Activated gamma-delta T cell treated with Interleukin-2 at 50 U/mL for 16 hours (primary cell): ENCODE measurements at regions not wholly inside any gene's neighbourhood (a gene's known extent, or its start where the extent isn't known, plus 50 kb on each side); places are given as distances from the start of the nearest gene placed in this dataset.
A peak's percentile ranks its signal among the peaks of the same experiment; 100 is the strongest.
"Not testable (repeated sequence)": the region's sequence is repeated elsewhere in the genome, so short reads cannot be mapped to it uniquely, and the experiment has no call there.

Experiments
- DNase-seq: peaks from one replicate; pipeline ENCODE4 v3.0.0-alpha.2; 2020

- no peak for DNase-seq
These were observed 147.4 kb upstream of the ZC3H12C start for GRCh38 chr11:109945626-109946321.

- DNase-seq = peak; percentile 20
These were observed 146.8 kb upstream of the ZC3H12C start for GRCh38 chr11:109946322-109946846.

GRCh38 chr11:109954534-109954933, 138.7 kb upstream of the ZC3H12C start:
- no peak for DNase-seq

- no peak for DNase-seq
These were observed 136.9 kb upstream of the ZC3H12C start for GRCh38 chr11:109956124-109956793.

GRCh38 chr11:109957000-109957399, 136.2 kb upstream of the ZC3H12C start:
- DNase-seq = no peak

- DNase-seq = no peak
These were observed 135.6 kb upstream of the ZC3H12C start for GRCh38 chr11:109957601-109958000.

GRCh38 chr11:109958131-109958820, 134.9 kb upstream of the ZC3H12C start:
- no peak for DNase-seq

GRCh38 chr11:109958821-109959166, 134.4 kb upstream of the ZC3H12C start:
- DNase-seq = no peak

GRCh38 chr11:109960831-109961230, 132.4 kb upstream of the ZC3H12C start:
- DNase-seq = no peak

GRCh38 chr11:109961261-109961660, 131.9 kb upstream of the ZC3H12C start:
- no peak for DNase-seq

GRCh38 chr11:109963101-109963500, 130.1 kb upstream of the ZC3H12C start:
- DNase-seq = no peak

- no peak for DNase-seq
These were observed 128.7 kb upstream of the ZC3H12C start for GRCh38 chr11:109964487-109964886.

- not testable (repeated sequence) for DNase-seq
These were observed 127.7 kb upstream of the ZC3H12C start for GRCh38 chr11:109965445-109965844.

- DNase-seq = not testable (repeated sequence)
These were observed 127.3 kb upstream of the ZC3H12C start for GRCh38 chr11:109965926-109966325.

GRCh38 chr11:109967136-109967535, 126.1 kb upstream of the ZC3H12C start:
- not testable (repeated sequence) for DNase-seq

- no peak for DNase-seq
These were observed 124.9 kb upstream of the ZC3H12C start for GRCh38 chr11:109968299-109968698.

- no peak for DNase-seq
These were observed 124.4 kb upstream of the ZC3H12C start for GRCh38 chr11:109968781-109969180.

- no peak for DNase-seq
These were observed 122.5 kb upstream of the ZC3H12C start for GRCh38 chr11:109970516-109971183.

- DNase-seq = no peak
These were observed 122.0 kb upstream of the ZC3H12C start for GRCh38 chr11:109971184-109971523.

- no peak for DNase-seq
These were observed 120.9 kb upstream of the ZC3H12C start for GRCh38 chr11:109972181-109972715.

- no peak for DNase-seq
These were observed 120.3 kb upstream of the ZC3H12C start for GRCh38 chr11:109972939-109973338.

GRCh38 chr11:109973486-109973885, 119.7 kb upstream of the ZC3H12C start:
- DNase-seq = no peak

- no peak for DNase-seq
These were observed 118.7 kb upstream of the ZC3H12C start for GRCh38 chr11:109974523-109974922.
